Suppressor macrophage treated with lipopolysaccharide for 4 hours (primary cell): ENCODE measurements at regions not wholly inside any gene's neighbourhood (a gene's known extent, or its start where the extent isn't known, plus 50 kb on each side); places are given as distances from the start of the nearest gene placed in this dataset.
"Not testable (repeated sequence)": the region's sequence is repeated elsewhere in the genome, so short reads cannot be mapped to it uniquely, and the experiment has no call there.

Source experiments
- DNase-seq: peaks from one replicate; pipeline ENCODE4 v3.0.0-alpha.2; 2020

- DNase-seq = peak; percentile 89
These were observed 113.9 kb upstream of the NAA20 start for GRCh38 chr20:19903168-19903811.

DNA sequence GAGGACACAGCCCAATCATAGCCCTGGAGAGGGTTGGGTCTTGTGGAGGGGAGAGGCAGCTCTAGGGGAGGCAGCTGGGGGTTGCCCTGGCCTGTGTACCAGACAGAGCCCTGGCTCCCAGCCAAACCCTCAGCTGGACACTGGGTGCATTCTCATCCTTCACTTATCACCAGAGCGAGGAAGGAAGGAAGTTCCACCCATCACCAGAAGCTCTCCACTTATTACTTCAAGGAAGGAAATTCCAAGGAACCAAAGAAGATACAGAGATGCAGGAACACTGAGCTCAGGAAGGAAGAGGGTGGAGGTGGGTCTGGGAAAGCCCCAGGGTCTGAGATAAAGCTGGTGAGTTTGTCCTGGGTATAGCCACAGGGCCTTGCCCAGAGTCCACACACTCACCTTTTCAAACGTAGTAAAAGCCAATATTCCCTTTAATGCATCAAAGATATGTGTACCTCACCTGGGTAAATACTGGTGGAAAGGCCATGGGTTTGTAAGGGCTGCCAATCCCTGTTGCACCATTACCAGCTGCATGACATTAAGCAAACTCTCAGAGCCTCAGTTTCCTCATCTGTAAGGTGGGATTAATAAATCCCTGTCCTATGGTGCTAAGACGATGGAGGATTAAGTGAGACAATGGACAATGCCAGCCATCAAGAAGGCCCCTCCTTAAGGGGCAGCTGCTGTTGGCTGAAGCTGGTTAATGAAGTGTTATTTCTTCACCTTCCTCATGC is 109.7 kb upstream of the NAA20 start:
- DNase-seq = peak; percentile 54

DNA sequence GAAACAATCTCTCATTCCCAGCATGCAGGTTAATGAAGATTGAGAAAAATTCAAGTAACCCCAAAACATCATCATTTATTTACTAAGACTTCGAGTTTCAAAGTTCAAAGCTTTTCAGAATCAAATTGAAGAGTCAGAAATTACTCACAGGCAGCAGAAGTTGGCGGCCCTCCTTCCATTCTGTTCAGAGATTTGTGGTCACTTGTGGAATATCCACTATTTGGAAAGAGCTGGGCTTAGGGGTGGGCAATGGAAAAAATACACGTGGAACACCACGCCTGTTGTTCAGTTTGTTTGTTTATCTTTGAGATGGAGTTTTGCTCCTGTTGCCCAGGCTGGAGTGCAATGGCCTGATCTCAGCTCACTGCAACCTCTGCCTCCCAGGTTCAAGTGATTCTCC is 108.6 kb upstream of the NAA20 start:
- peak; percentile 64 for DNase-seq

DNA sequence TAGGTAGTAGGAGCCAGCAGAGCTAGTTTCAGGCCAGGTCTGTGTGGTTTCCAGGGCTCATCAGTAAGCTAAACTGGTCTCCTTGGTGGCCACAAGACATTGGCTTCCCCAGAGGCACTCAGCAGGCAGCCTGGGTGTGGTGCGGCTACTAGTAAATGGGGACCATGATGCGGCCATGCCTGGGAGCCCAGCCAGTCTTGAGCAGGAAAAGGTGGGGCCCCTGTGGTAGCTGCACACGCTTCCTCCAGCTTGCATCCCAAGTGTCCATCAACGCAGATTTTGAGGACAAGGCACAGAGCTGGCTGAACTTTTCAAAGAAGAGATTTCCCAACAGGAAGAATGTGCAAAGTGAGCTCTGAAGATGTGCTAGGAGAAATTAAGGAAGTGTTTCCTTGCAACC is 107.4 kb upstream of the NAA20 start:
- DNase-seq = peak; percentile 61

DNA sequence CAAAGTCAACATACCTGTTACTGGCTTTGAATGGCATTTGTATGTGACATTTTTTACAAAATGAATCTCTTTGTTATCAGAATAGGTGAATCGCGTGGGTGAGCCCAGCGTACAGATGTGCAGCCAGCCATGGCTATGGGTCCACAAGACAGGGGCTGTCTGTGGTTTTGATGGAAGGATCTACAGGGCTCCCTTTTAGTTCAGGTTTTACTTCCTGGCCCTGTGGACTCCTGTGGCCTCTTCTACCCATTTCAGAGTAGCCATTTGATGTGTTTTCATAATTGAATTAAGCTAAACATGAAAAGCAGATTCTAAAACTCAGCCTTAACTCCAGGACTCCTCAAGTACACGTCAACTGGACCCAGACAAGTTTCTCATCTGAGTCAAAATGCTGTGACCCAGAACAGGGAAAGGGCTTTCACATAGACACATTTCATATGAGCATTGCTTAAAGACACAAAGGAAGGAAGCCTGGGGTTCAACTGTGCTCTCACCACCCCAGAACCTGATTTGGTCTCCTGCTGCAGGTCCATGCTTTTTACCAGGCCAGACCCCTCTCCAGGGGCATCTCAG is 105.3 kb upstream of the NAA20 start:
- no peak for DNase-seq

DNA sequence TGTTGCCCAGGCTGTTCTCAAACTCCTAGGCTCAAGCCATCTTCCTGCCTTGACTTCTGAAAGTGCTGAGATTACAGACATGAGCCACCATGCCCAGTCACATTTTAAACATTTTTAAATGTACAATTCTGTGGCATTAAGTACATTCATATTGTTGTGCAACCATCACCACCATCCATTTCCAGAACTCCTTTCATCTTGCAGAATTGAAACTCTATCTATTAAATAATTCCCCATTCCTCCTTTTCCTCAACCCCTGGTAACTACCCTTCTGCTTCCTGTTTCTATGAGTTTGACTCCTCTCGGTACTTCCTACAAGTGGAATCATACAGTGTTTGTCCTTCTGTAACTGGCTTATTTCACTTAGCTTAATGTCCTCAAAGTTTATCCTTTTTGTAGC is 103.8 kb upstream of the NAA20 start:
- peak; percentile 85 for DNase-seq

GRCh38 chr20:19913927-19914614 is 103.1 kb upstream of the NAA20 start:
- DNase-seq = peak; percentile 91

GRCh38 chr20:19915111-19915798 is 101.9 kb upstream of the NAA20 start:
- peak; percentile 97 for DNase-seq

DNA sequence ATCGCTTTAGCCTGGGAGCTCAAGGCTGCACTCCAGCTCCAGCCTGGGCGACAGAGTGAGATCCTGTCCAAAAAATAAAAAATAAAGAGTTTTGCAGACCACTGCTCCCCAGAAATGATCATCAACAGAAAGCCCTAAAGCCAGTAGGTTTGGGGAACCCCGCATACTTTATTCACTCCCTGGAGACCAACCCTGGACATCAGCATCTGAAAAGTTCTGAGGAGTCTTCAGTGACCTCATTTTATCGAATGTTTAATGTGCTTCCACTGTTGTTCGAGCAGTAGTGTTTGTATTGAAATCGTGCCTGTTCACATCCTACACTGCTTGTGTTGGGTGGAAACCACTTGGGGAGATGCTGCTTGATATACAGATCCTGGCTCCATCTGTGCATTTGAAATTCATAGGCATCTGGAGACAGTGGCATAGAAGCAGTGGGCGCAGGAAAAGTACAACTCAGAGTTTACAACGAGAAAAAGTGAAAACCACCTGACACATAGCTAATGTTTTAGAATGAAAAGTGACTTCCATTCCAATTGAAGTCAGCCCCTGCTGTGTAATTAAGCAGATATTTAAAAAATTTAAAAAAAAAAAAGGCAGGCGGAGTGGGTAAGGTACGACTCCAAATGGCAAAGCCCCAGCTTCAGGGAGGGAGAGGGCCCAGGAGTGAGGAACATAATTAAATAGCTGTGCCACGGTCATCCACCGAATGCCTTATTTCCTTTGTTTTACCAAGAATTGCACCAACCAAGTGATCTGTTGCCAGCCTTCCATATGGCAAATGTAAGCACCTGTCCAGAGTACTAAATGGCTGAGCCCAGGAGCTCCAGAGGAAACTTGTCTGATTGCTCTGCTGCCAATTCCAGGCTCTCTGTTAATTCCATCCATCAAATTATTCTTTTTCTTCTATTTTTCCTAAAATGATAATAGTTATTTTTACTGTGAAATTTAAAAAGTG is 100.4 kb upstream of the NAA20 start:
- DNase-seq = no peak

DNA sequence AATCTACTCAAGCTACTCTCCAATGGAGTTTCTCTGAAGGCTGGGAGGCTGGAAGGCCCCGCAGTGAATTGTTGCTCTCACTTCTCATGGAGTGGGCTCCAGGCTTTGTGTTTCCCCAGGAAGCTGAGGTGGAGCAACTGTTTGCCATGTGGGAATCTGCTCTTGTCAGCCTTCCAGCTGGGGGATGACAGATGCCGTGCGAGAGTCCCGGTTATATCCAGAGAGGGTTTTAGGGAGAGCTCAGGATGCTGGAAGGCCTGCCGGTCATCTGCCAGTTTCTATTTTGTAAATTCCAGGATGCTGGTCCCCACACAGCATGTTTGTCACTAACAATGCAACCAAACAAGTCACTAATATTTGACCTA is 98.2 kb upstream of the NAA20 start:
- no peak for DNase-seq

GRCh38 chr20:19920381-19921138 is 96.6 kb upstream of the NAA20 start:
- no peak for DNase-seq

- DNase-seq = no peak
These were observed 95.8 kb upstream of the NAA20 start for GRCh38 chr20:19921284-19921793.

- not testable (repeated sequence) for DNase-seq
These were observed 95.3 kb upstream of the NAA20 start for GRCh38 chr20:19921829-19922228.

DNA sequence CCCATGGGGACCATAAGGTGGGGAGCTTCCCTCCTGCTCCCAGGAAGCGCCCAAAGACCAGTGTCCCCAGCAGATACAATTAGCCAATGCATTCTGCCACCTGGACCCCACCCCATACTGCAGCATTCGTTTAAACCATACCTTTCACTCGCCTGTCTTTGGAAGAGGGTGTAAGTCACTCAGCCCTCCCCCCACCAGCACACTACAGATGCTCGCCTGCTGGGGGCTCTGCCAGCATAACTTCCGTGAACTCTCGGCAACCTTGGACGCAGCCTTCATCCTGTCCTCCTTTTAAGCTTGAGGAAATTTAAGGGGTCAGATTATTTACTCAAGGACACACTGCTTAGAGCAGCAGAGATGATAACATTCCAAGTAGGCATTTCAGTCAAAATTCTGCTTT is 94.4 kb upstream of the NAA20 start:
- DNase-seq = no peak

GRCh38 chr20:19923762-19924161 is 93.4 kb upstream of the NAA20 start:
- DNase-seq = no peak

- no peak for DNase-seq
These were observed 92.9 kb upstream of the NAA20 start for GRCh38 chr20:19924255-19924654.

DNA sequence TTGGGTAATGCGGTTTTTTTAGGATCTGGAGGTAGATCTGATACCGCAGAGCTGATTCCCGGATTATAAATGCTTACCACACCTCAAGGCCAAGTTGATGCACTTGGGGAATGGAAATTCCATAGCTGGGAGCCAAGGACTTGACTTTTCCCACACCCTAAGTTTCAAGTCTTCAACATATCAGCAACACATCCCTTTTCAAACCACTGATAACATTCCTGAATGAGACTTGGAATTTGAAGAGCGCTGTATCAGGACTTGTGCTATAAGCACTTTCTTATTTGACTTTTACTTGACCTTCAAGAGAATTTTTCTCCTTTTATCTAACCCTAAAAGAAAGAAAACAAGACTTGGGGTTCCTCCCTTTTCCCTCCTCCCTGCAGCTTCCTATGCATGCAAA is 90.6 kb upstream of the NAA20 start:
- DNase-seq = no peak

DNA sequence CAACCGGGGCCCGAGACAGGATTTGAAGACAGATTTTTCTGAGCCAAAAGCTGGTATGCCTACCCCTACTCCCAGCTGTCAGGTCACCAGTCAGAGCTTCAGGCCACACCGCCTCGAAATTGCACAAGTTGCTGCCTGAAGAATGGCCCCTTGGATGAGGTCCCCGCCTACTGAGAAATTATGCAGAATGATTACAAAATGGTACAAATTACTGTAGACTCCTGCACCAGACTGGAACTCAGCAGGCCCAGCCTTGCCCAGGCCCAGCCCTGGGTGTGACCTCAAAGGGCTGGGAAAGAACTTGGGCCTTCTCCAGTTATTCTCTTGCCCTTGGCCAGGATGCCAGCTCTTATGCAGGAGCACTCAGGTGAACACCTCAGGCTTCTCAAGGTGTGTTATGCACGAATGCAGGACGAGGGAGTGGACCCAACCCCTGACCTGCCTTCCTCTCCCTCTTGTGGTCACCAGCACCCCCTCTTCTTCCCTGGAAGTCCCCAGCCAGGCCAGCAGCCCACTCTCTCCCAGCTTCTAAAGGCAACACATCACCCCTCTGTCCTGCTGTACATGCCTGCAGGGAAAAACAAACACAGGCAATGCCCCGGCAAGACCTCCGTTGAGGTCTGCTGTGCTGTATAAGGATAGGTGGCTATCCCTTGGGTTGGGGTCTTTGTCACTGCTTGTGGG is 88.7 kb upstream of the NAA20 start:
- DNase-seq = peak; percentile 63

DNA sequence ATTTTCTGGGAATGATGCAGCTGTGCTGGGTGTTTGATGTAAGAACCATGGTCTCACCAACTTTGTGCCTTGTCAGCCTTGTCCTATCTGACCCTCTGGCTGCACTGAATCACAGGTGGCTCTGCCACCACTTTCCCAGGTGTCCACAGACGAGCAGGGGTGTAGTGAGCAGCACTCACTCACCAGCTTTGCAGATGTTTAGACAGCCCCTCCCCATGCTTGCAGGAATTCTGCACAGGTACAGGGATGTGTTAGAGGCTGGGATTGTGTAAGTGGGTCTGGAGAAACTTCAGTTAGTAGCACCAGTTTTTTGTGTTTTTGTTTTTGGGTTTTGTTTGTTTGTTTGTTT is 88.2 kb upstream of the NAA20 start:
- no peak for DNase-seq

DNA sequence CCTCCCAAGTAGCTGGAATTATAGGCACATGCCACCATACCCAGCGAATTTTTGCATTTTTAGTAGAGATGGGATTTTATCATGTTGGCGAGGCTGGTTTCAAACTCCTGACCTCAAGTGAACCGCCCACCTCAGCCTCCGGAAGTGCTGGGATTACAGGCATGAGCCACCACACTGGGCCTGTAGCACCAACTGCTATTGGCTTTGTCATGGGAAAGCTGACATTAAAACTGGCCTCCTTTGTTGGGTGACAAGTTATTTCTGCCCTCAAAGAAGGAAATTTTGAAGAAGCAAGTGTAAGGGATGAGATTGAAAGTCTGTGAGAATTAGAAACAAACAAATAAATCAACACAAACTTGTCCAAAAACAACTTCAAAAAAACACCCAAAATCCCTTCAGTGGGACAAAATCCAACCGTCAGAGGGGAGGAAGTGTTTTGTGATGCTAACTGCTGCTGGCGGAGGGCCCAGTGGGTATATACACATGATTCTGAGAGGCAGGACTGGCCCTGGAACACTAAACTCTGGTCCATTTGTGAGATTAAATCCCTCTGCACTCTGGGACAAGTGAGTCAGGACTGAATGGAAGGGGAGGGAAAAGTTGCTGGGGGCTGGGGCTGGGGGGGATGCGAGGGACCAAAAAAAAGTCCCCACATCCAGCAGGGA is 87.5 kb upstream of the NAA20 start:
- no peak for DNase-seq
